Suprapubic skin (tissue), 4 donors: ENCODE measurements at regions not wholly inside any gene's neighbourhood (a gene's known extent, or its start where the extent isn't known, plus 50 kb on each side); places are given as distances from the start of the nearest gene placed in this dataset.

Experiments used
- CTCF ChIP-seq, 2 donors: fragments of 200-600 bp in 1 of 2; fragments of 450-650 bp in 1 of 2; sonication (generic) in 1 of 2; IDR thresholded peaks; one replicate each; pipeline ENCODE4 v1.5.1; 2016 to 2019; ENCODE audit warnings: antibody characterized with exemption in 2 of 2, mild to moderate bottlenecking in 1 of 2, moderate library complexity in 1 of 2
- EP300 ChIP-seq: sonication (generic); formaldehyde crosslinking; IDR thresholded peaks from one replicate; pipeline ENCODE4 v1.6.1; 2017; ENCODE audit warnings: antibody characterized with exemption
- POLR2A ChIP-seq, 2 donors: fragments of 450-650 bp; IDR thresholded peaks; one replicate each; pipeline ENCODE4 v1.6.1; 2017; ENCODE audit warnings: antibody characterized with exemption in 2 of 2, mild to moderate bottlenecking in 2 of 2, moderate library complexity in 2 of 2
- POLR2AphosphoS5 ChIP-seq, 3 donors: sonication (generic); formaldehyde crosslinking; IDR thresholded peaks; one replicate each; pipeline ENCODE4 v1.6.1; 2017; ENCODE audit warnings: antibody characterized with exemption in 3 of 3

GRCh38 chr15:47356297-47356696 lies 361.0 kb upstream of the SEMA6D start:
- TF ChIP-seq CTCF (IDR thresholded peaks at IDR 0.05) (no peak), POLR2A (IDR thresholded peaks at IDR 0.05) (no peak), EP300 (no peak), POLR2AphosphoS5 (IDR thresholded peaks at IDR 0.05) (no peak)
